K562 (cell line): ENCODE measurements at regions not wholly inside any gene's neighbourhood (a gene's known extent, or its start where the extent isn't known, plus 50 kb on each side); places are given as distances from the start of the nearest gene placed in this dataset.

Experiments used
- AFF1 ChIP-seq, 2 experiments: fragments of 450-650 bp; IDR thresholded peaks; 2 replicates each; pipeline ENCODE4 v1.6.1; 2018; ENCODE audit warnings: mild to moderate bottlenecking in 2 of 2, low read depth in 1 of 2; ENCODE audit not compliant: partially characterized antibody in 2 of 2
- BRD9 ChIP-seq: fragments of 450-650 bp; IDR thresholded peaks from 2 replicates; pipeline ENCODE4 v1.6.1; 2018; ENCODE audit warnings: low read depth; ENCODE audit not compliant: partially characterized antibody
- CBFA2T3 ChIP-seq: fragments of 450-650 bp; IDR thresholded peaks from 2 replicates; pipeline ENCODE4 v1.6.1; 2017
- CBX5 ChIP-seq: IDR thresholded peaks from 2 replicates; pipeline ENCODE4 v1.6.1; 2014; ENCODE audit warnings: low read depth, borderline replicate concordance
- FOXA3 ChIP-seq, 2 experiments: fragments of 450-650 bp in 1 of 2; sonication (generic) in 1 of 2; formaldehyde crosslinking; IDR thresholded peaks in 1 of 2; conservative IDR thresholded peaks in 1 of 2; 2 replicates each; pipeline versions ENCODE4 v1.4.0 to v1.8.0; 2020 to 2022; ENCODE audit warnings: mild to moderate bottlenecking in 2 of 2, missing genetic modification reagents in 1 of 2
- GATA2 ChIP-seq: sonication (generic); formaldehyde crosslinking; IDR thresholded peaks from 2 replicates; pipeline ENCODE4 v1.4.0; 2020; ENCODE audit warnings: mild to moderate bottlenecking, missing genetic modification reagents
- LEF1 ChIP-seq: fragments of 450-650 bp; IDR thresholded peaks from 2 replicates; pipeline ENCODE4 v1.6.1; 2016; ENCODE audit warnings: mild to moderate bottlenecking
- MEIS2 ChIP-seq: fragments of 450-650 bp; IDR thresholded peaks from 2 replicates; pipeline ENCODE4 v1.6.1; 2014; ENCODE audit warnings: mild to moderate bottlenecking; ENCODE audit not compliant: partially characterized antibody
- NCOA1 ChIP-seq: fragments of 450-650 bp; IDR thresholded peaks from 2 replicates; pipeline ENCODE4 v1.6.1; 2016; ENCODE audit warnings: low read depth
- NR2F6 ChIP-seq: fragments of 450-650 bp; formaldehyde crosslinking; IDR thresholded peaks from 2 replicates; pipeline ENCODE4 v1.4.0; 2020; ENCODE audit warnings: mild to moderate bottlenecking
- PHB2 ChIP-seq: fragments of 450-650 bp; IDR thresholded peaks from 2 replicates; pipeline ENCODE4 v1.6.1; 2017; ENCODE audit warnings: low read depth
- SAFB2 ChIP-seq: fragments of 200-400 bp; formaldehyde crosslinking; IDR thresholded peaks from 2 replicates; pipeline ENCODE4 v1.6.1; 2018; ENCODE audit warnings: borderline replicate concordance, low read length, low read depth, moderate library complexity; ENCODE audit not compliant: severe bottlenecking
- SRSF3 ChIP-seq: fragments of 200-400 bp; formaldehyde crosslinking; IDR thresholded peaks from 2 replicates; pipeline ENCODE4 v1.6.1; 2016; ENCODE audit warnings: mild to moderate bottlenecking, low read length, moderate library complexity; ENCODE audit not compliant: insufficient read depth
- THRB ChIP-seq: fragments of 450-650 bp; formaldehyde crosslinking; conservative IDR thresholded peaks from 2 replicates; pipeline ENCODE4 v1.4.0; 2022; ENCODE audit warnings: mild to moderate bottlenecking, missing genetic modification characterization
- ZBTB11 ChIP-seq, 3 experiments: fragments of 200-800 bp in 1 of 3; fragments of 250-450 bp in 1 of 3; fragments of 450-650 bp in 1 of 3; sonication (Bioruptor Pico) in 1 of 3; sonication (Bioruptor generic) in 1 of 3; formaldehyde crosslinking in 1 of 3; IDR thresholded peaks; 2 replicates each; pipeline versions ENCODE4 v1.6.1 to v1.8.0; 2016 to 2022; ENCODE audit warnings: mild to moderate bottlenecking in 2 of 3, missing genetic modification characterization in 2 of 3, missing compliant biosample characterization in 1 of 3, moderate library complexity in 1 of 3
- ZNF263 ChIP-seq: sonication (generic); formaldehyde crosslinking; IDR thresholded peaks from 2 replicates; pipeline ENCODE4 v1.8.0; 2022; ENCODE audit warnings: mild to moderate bottlenecking, missing genetic modification reagents, borderline replicate concordance
- ZNF764 ChIP-seq: fragments of 250-450 bp; sonication (Bioruptor Pico); IDR thresholded peaks from 2 replicates; pipeline ENCODE4 v1.4.0; 2020; ENCODE audit warnings: low read depth, mild to moderate bottlenecking, moderate library complexity

GRCh38 chr3:171956705-171957104, 82.7 kb upstream of the FNDC3B start (continued):
- TF ChIP-seq AFF1 (IDR thresholded peaks at IDR 0.05; ENCODE audit: low read depth in 1 of 2, partially characterized antibody in 2 of 2): peak in 1 of 2 experiments; percentile 67
- TF ChIP-seq SAFB2: no peak
- TF ChIP-seq ZNF263 (CRISPR knock-in tag): peak; percentile 16; the same call in 1 of the 2 replicates
- peak; percentile 59; the same call in 1 of the 2 replicates for TF ChIP-seq NCOA1
- TF ChIP-seq ZBTB11 (CRISPR knock-in tag; IDR thresholded peaks at IDR 0.05): peak in 1 of 3 experiments; percentile 47; a peak in 1 of 6 replicates
- peak; percentile 82 for TF ChIP-seq BRD9
- TF ChIP-seq MEIS2: peak; percentile 42
- no peak; the same call in 1 of the 2 replicates for TF ChIP-seq PHB2
- peak; percentile 82 for TF ChIP-seq LEF1
- TF ChIP-seq THRB (CRISPR knock-in tag): 0 out of 2 replicates have a peak, but pooled peaks have one; percentile 45
- TF ChIP-seq CBX5: no peak
- peak; percentile 87 for TF ChIP-seq CBFA2T3
- TF ChIP-seq SRSF3: no peak
- TF ChIP-seq FOXA3 (CRISPR knock-in tag; conservative IDR thresholded peaks at IDR 0.05 in 1 of 2, IDR thresholded peaks at IDR 0.05 in 1 of 2): peak; percentile 96 to 97
- TF ChIP-seq NR2F6 (CRISPR knock-in tag): no peak
- peak; percentile 54; the same call in 1 of the 2 replicates for TF ChIP-seq GATA2
- TF ChIP-seq ZNF764 (CRISPR knock-in tag): no peak
